ENCODE measurements at regions not wholly inside any gene's neighbourhood (a gene's known extent, or its start where the extent isn't known, plus 50 kb on each side); places are given as distances from the start of the nearest gene placed in this dataset.

GRCh38 chr2:149715894-149716293 lies 128.3 kb upstream of the MMADHC start:
- H3K36me3 ChIP-seq: no peaks in the 10 kb centered on the region
- H3K27me3 ChIP-seq: no peaks in the 10 kb centered on the region
- H3K4me1 ChIP-seq: no peaks in the 10 kb centered on the region
- no peaks in the 10 kb centered on the region for H3K9me3 ChIP-seq
- H3K27ac ChIP-seq: no peak overlapping the region
- 81 to 96% methylated on average over 2 of the region's 2 CpGs for WGBS, 2 donors
- DNase-seq: no peak
- no peak for TF ChIP-seq CTCF (IDR thresholded peaks at IDR 0.05)
- no peak for TF ChIP-seq POLR2A (IDR thresholded peaks at IDR 0.05)
- H3K4me3 ChIP-seq: no peak overlapping the region
- intact Hi-C loops (cut with DNase I): no loop called here

GRCh38 chr2:149715005-149715592 lies 127.5 kb upstream of the MMADHC start:
- H3K27me3 ChIP-seq: no peaks in the 10 kb centered on the region
- H3K4me3 ChIP-seq: no peak overlapping the region
- no peaks in the 10 kb centered on the region for H3K4me1 ChIP-seq
- H3K9me3 ChIP-seq: no peaks in the 10 kb centered on the region
- no peak overlapping the region for H3K27ac ChIP-seq
- intact Hi-C loops (cut with DNase I): no loop called here
- no peak for DNase-seq
- TF ChIP-seq POLR2A (IDR thresholded peaks at IDR 0.05) (no peak), CTCF (IDR thresholded peaks at IDR 0.05) (peak in 3 of 6 experiments; percentile 12 to 49 (median 20))
- H3K36me3 ChIP-seq: no peaks in the 10 kb centered on the region
- 67 to 74% methylated on average over 3 of the region's 3 CpGs for WGBS, 2 donors

GRCh38 chr2:149709496-149710263 lies 122.1 kb upstream of the MMADHC start:
- Histone ChIP-seq H3K4me3 (no peak overlapping the region), H3K9me3 (no peaks in the 10 kb centered on the region), H3K4me1 (no peaks in the 10 kb centered on the region), H3K27me3 (no peaks in the 10 kb centered on the region), H3K27ac (no peak overlapping the region), H3K36me3 (no peaks in the 10 kb centered on the region)
- 67 to 81% methylated on average over 8 of the region's 8 CpGs for WGBS, 2 donors
- intact Hi-C loops (cut with DNase I): no loop called here
- DNase-seq: no peak
- TF ChIP-seq POLR2A (IDR thresholded peaks at IDR 0.05) (no peak), CTCF (IDR thresholded peaks at IDR 0.05) (no peak)

- H3K27ac ChIP-seq: no peak overlapping the region
- no peak for DNase-seq
- TF ChIP-seq POLR2A (IDR thresholded peaks at IDR 0.05) (no peak), CTCF (IDR thresholded peaks at IDR 0.05) (no peak)
- no peaks in the 10 kb centered on the region for H3K9me3 ChIP-seq
- no peak overlapping the region for H3K4me3 ChIP-seq
- H3K4me1 ChIP-seq: no peaks in the 10 kb centered on the region
- WGBS, 2 donors: 80 to 91% methylated on average over 2 of the region's 2 CpGs
- no peaks in the 10 kb centered on the region for H3K36me3 ChIP-seq
- intact Hi-C loops (cut with DNase I): no loop called here
- no peaks in the 10 kb centered on the region for H3K27me3 ChIP-seq
Observed at GRCh38 chr2:149703281-149703680, 115.7 kb upstream of the MMADHC start.

GRCh38 chr2:149702571-149702970 lies 115.0 kb upstream of the MMADHC start:
- no peak overlapping the region for H3K4me3 ChIP-seq
- H3K9me3 ChIP-seq: no peaks in the 10 kb centered on the region
- H3K36me3 ChIP-seq: no peaks in the 10 kb centered on the region
- H3K4me1 ChIP-seq: no peaks in the 10 kb centered on the region
- no peak overlapping the region for H3K27ac ChIP-seq
- no peaks in the 10 kb centered on the region for H3K27me3 ChIP-seq
- 80 to 93% methylated on average over 1 to 3 of the region's 4 CpGs for WGBS, 2 donors
- DNase-seq: no peak
- TF ChIP-seq CTCF (IDR thresholded peaks at IDR 0.05) (no peak), POLR2A (IDR thresholded peaks at IDR 0.05) (no peak)
- intact Hi-C loops (cut with DNase I): no loop called here

Data from esophagus squamous epithelium (tissue), 5 donors.